ENCODE measurements at regions not wholly inside any gene's neighbourhood (a gene's known extent, or its start where the extent isn't known, plus 50 kb on each side); places are given as distances from the start of the nearest gene placed in this dataset.

DNA sequence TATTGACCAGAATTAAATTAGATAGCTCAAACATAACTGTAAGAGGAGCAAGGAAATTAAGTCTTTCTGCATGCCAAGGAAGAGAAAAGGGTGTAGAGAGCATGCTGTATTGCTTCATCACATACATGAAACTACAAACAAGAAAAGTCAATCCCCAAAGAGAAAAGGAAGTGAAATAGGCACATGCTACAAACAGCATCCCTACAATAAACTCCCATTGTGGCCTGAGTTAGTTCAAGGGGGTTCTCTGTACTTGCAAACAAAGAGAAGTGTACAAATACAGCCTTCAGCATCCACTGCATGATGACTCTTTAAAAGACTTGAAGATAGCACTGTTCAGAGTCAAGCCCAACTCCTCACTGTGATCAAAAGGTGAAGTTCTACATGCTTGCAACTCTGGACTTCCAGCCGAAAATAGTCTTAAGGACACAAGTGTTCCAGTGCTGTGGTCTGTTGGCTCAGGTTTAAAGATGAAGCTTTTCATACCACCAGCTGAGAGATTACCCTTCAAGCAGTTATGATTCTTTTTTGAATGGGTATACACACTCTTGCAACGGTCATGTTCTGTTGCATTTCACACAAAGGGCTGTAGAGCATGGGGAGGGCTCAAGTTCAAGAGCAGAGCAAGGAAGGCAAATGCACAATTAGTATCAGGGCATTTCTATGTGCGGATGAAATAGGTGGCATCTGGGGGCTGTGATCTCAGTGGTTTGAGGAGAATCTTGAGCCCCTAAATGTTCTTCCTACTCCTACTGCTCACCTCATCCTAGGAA, 534.5 kb downstream of the EBF1 start:
- TF ChIP-seq EZH2 (IDR thresholded peaks at IDR 0.05; ENCODE audit: low read length, unreplicated experiment) (no peak), EZH2phosphoT487 (IDR thresholded peaks at IDR 0.05; ENCODE audit: borderline replicate concordance, low read length) (no peak)
- TF ChIP-seq, protein P1, sequence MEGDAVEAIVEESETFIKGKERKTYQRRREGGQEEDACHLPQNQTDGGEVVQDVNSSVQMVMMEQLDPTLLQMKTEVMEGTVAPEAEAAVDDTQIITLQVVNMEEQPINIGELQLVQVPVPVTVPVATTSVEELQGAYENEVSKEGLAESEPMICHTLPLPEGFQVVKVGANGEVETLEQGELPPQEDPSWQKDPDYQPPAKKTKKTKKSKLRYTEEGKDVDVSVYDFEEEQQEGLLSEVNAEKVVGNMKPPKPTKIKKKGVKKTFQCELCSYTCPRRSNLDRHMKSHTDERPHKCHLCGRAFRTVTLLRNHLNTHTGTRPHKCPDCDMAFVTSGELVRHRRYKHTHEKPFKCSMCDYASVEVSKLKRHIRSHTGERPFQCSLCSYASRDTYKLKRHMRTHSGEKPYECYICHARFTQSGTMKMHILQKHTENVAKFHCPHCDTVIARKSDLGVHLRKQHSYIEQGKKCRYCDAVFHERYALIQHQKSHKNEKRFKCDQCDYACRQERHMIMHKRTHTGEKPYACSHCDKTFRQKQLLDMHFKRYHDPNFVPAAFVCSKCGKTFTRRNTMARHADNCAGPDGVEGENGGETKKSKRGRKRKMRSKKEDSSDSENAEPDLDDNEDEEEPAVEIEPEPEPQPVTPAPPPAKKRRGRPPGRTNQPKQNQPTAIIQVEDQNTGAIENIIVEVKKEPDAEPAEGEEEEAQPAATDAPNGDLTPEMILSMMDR (conservative IDR thresholded peaks at IDR 0.05; ENCODE audit: low read depth, low read length): no peak
- intact Hi-C loops (cut with micrococcal nuclease): no loop called here
- Histone ChIP-seq H3K9ac (ENCODE audit: low read length) (no peak overlapping the region), H4K20me1 (ENCODE audit: low read length) (no peaks in the 10 kb centered on the region), H3F3A (ENCODE audit: low read length, unreplicated experiment) (no peaks in the 10 kb centered on the region), H3K27ac (ENCODE audit: low read length) (no peak overlapping the region), H3K4me1 (ENCODE audit: insufficient read depth, low read length) (peaks cover 8% of the 10 kb centered on the region), H3K9me2 (replicated peaks; ENCODE audit: low read length) (no peaks in the 10 kb centered on the region), H3K36me3 (ENCODE audit: low read depth, low read length) (no peaks in the 10 kb centered on the region), H3K27me3 (ENCODE audit: low read length) (no peaks in the 10 kb centered on the region), H3K9me3 (ENCODE audit: low read length) (no peaks in the 10 kb centered on the region), H3K79me2 (ENCODE audit: low read length) (no peaks in the 10 kb centered on the region), H3K4me3 (ENCODE audit: low read length) (no peak overlapping the region), H2AFZ (ENCODE audit: low read length) (no peak overlapping the region), H3K4me2 (ENCODE audit: low read length) (no peak overlapping the region)
- ChIA-PET CTCF (no interaction called here), POLR2A (ENCODE audit: unreplicated experiment) (no interaction called here)
- BruUV-seq (replicated peaks): no TSS peak
- ATAC-seq (no peak), DNase-seq (no peak)

DNA sequence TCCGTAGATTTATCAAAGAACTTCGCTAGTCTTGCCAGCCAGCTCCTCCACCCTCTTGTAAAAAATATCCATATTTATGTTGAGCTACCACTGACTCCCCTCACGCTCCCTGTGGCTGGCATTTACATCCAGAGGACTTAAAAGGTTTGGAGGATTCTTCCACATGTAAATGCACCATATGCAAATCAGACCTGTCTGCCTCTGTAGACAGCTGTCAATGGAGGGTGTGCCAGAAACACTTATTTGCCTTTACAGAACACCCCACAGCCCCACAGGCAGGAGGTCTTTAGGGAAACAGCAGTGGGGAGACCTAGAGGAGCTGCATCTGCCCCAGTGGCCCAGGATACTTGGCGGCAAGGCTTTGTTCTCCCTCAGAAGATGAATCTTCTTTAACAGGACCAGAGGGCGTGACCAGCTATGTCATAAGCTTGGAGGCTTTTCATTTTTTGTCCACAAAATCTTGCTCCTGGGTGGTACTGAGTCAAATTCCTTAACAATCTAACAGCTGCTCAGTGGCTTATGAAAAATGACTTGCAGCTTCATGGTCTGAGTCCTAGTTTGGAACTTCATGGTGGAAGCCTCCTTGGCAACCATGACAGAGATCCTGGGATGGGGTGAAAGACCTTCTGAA, 535.8 kb downstream of the EBF1 start:
- ChIA-PET POLR2A (ENCODE audit: unreplicated experiment) (no interaction called here), CTCF (no interaction called here)
- Histone ChIP-seq H3K9me2 (replicated peaks; ENCODE audit: low read length) (no peaks in the 10 kb centered on the region), H2AFZ (ENCODE audit: low read length) (no peak overlapping the region), H3F3A (ENCODE audit: low read length, unreplicated experiment) (no peaks in the 10 kb centered on the region), H3K9me3 (ENCODE audit: low read length) (no peaks in the 10 kb centered on the region), H3K4me2 (ENCODE audit: low read length) (no peak overlapping the region), H3K27me3 (ENCODE audit: low read length) (no peaks in the 10 kb centered on the region), H3K4me3 (ENCODE audit: low read length) (no peak overlapping the region), H3K36me3 (ENCODE audit: low read depth, low read length) (no peaks in the 10 kb centered on the region), H4K20me1 (ENCODE audit: low read length) (no peaks in the 10 kb centered on the region), H3K27ac (ENCODE audit: low read length) (no peak overlapping the region), H3K79me2 (ENCODE audit: low read length) (no peaks in the 10 kb centered on the region), H3K4me1 (ENCODE audit: insufficient read depth, low read length) (peaks cover 12% of the 10 kb centered on the region), H3K9ac (ENCODE audit: low read length) (no peak overlapping the region)
- no peak for DNase-seq
- ATAC-seq: no peak
- no TSS peak for BruUV-seq (replicated peaks)
- intact Hi-C loops (cut with micrococcal nuclease): no loop called here
- TF ChIP-seq EZH2phosphoT487 (IDR thresholded peaks at IDR 0.05; ENCODE audit: borderline replicate concordance, low read length) (no peak), EZH2 (IDR thresholded peaks at IDR 0.05; ENCODE audit: low read length, unreplicated experiment) (no peak)
- TF ChIP-seq, protein P1 (conservative IDR thresholded peaks at IDR 0.05; ENCODE audit: low read depth, low read length): no peak

DNA sequence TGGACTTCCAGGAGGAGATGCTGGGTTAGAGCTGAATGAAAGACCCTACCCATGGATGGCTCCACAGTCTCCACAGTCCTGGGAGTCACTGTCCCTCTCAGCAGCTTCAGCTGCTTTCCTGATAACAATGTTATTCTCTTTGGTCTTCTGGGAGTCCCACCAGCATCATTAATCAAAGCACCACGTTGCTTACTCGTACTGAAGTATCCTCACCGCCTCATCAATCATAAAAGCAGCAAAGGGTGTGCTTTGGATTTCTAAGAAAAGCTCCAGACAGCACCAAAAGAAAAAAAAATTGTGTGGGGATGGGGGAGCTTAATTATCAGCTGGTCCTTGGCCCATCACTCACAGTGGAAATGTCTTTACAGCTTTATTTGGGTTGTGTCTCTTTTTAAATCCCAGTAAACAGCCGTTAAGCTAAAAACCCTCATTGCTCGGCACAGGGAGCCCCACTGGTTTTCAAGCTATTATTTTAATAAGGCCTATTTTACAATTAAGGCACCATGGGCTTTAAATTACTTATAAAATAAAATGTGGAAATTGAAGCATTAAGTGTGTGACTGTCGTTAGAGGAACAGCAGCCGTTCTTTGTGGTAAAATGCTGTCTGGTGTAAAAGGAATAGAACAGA, 538.0 kb downstream of the EBF1 start:
- ATAC-seq (no peak), DNase-seq (no peak)
- no peaks in the 10 kb centered on the region for H3F3A ChIP-seq (ENCODE audit: low read length, unreplicated experiment)
- H3K27me3 ChIP-seq (ENCODE audit: low read length): no peaks in the 10 kb centered on the region
- H3K4me1 ChIP-seq (ENCODE audit: insufficient read depth, low read length): peaks cover 12% of the 10 kb centered on the region
- ChIA-PET POLR2A (ENCODE audit: unreplicated experiment) (no interaction called here), CTCF (no interaction called here)
- no peaks in the 10 kb centered on the region for H3K36me3 ChIP-seq (ENCODE audit: low read depth, low read length)
- no peak overlapping the region for H3K9ac ChIP-seq (ENCODE audit: low read length)
- H3K4me2 ChIP-seq (ENCODE audit: low read length): no peak overlapping the region
- intact Hi-C loops (cut with micrococcal nuclease): no loop called here
- H3K9me3 ChIP-seq (ENCODE audit: low read length): no peaks in the 10 kb centered on the region
- H2AFZ ChIP-seq (ENCODE audit: low read length): no peak overlapping the region
- no peaks in the 10 kb centered on the region for H4K20me1 ChIP-seq (ENCODE audit: low read length)
- H3K79me2 ChIP-seq (ENCODE audit: low read length): no peaks in the 10 kb centered on the region
- no peak overlapping the region for H3K4me3 ChIP-seq (ENCODE audit: low read length)
- BruUV-seq (replicated peaks): no TSS peak
- TF ChIP-seq, protein P1 (conservative IDR thresholded peaks at IDR 0.05; ENCODE audit: low read depth, low read length): no peak
- TF ChIP-seq EZH2phosphoT487 (IDR thresholded peaks at IDR 0.05; ENCODE audit: borderline replicate concordance, low read length) (no peak), EZH2 (IDR thresholded peaks at IDR 0.05; ENCODE audit: low read length, unreplicated experiment) (no peak)
- H3K27ac ChIP-seq (ENCODE audit: low read length): no peak overlapping the region
- no peaks in the 10 kb centered on the region for H3K9me2 ChIP-seq (replicated peaks; ENCODE audit: low read length)

Data from PC-3 (cell line).